SK-N-SH treated with all-trans-retinoic acid at 6 μM for 48 hours (cell line): ENCODE measurements at regions not wholly inside any gene's neighbourhood (a gene's known extent, or its start where the extent isn't known, plus 50 kb on each side); places are given as distances from the start of the nearest gene placed in this dataset.

Source experiments
- ARNTL ChIP-seq: fragments of 450-650 bp; formaldehyde crosslinking; IDR thresholded peaks from 2 replicates; pipeline ENCODE4 v1.5.0; 2020; ENCODE audit warnings: low read depth, mild to moderate bottlenecking, moderate library complexity, borderline replicate concordance
- CREB5 ChIP-seq: fragments of 250-450 bp; sonication (Bioruptor Pico); IDR thresholded peaks from 2 replicates; pipeline ENCODE4 v1.5.1; 2020; ENCODE audit warnings: low read depth, mild to moderate bottlenecking, moderate library complexity
- GLIS3 ChIP-seq: fragments of 250-450 bp; sonication (Bioruptor Pico); IDR thresholded peaks from 2 replicates; pipeline ENCODE4 v1.5.0; 2020; ENCODE audit warnings: mild to moderate bottlenecking, moderate library complexity
- ISL1 ChIP-seq: fragments of 250-450 bp; sonication (Bioruptor Pico); IDR thresholded peaks from 2 replicates; pipeline ENCODE4 v2.1.2; 2022; ENCODE audit warnings: mild to moderate bottlenecking, moderate library complexity
- PPARA ChIP-seq: fragments of 250-450 bp; sonication (Bioruptor Pico); IDR thresholded peaks from 2 replicates; pipeline ENCODE4 v1.5.0; 2020; ENCODE audit warnings: mild to moderate bottlenecking, borderline replicate concordance
- SNAI2 ChIP-seq: fragments of 250-450 bp; sonication (Bioruptor Pico); IDR thresholded peaks from 2 replicates; pipeline ENCODE4 v1.5.0; 2020; ENCODE audit warnings: mild to moderate bottlenecking, moderate library complexity
- TOX ChIP-seq: fragments of 250-450 bp; sonication (Bioruptor Pico); IDR thresholded peaks from 2 replicates; pipeline ENCODE4 v1.8.0; 2021; ENCODE audit warnings: mild to moderate bottlenecking, moderate library complexity, borderline replicate concordance
- ZC3H10 ChIP-seq: fragments of 250-450 bp; sonication (Bioruptor Pico); IDR thresholded peaks from 2 replicates; pipeline ENCODE4 v1.5.1; 2021; ENCODE audit warnings: mild to moderate bottlenecking, moderate library complexity
- ZFP3 ChIP-seq: fragments of 250-450 bp; sonication (Bioruptor Pico); IDR thresholded peaks from 2 replicates; pipeline ENCODE4 v1.5.0; 2020; ENCODE audit warnings: mild to moderate bottlenecking, moderate library complexity
- ZFP30 ChIP-seq: fragments of 450-650 bp; formaldehyde crosslinking; IDR thresholded peaks from 2 replicates; pipeline ENCODE4 v1.5.0; 2022; ENCODE audit warnings: mild to moderate bottlenecking, moderate library complexity
- ZNF70 ChIP-seq: fragments of 450-650 bp; formaldehyde crosslinking; IDR thresholded peaks from 2 replicates; pipeline ENCODE4 v1.5.0; 2020; ENCODE audit warnings: mild to moderate bottlenecking, moderate library complexity
- ZNF8 ChIP-seq: fragments of 450-650 bp; formaldehyde crosslinking; IDR thresholded peaks from 2 replicates; pipeline ENCODE4 v1.5.0; 2020; ENCODE audit warnings: mild to moderate bottlenecking, moderate library complexity
- TF ChIP-seq, protein P1 (sequence below): fragments of 250-450 bp; sonication (Bioruptor Pico); IDR thresholded peaks from 2 replicates; pipeline ENCODE4 v1.5.0; 2020; ENCODE audit warnings: mild to moderate bottlenecking, moderate library complexity
- TF ChIP-seq, protein P2 (sequence below): fragments of 250-450 bp; sonication (Bioruptor Pico); IDR thresholded peaks from 2 replicates; pipeline ENCODE4 v1.8.0; 2021; ENCODE audit warnings: low read depth, mild to moderate bottlenecking, moderate library complexity, borderline replicate concordance

- TF ChIP-seq ARNTL (CRISPR knock-in tag) (no peak), ISL1 (no peak), TOX (CRISPR knock-in tag) (no peak), ZC3H10 (CRISPR knock-in tag) (no peak), GLIS3 (CRISPR knock-in tag) (no peak), ZFP30 (CRISPR knock-in tag) (no peak), SNAI2 (CRISPR knock-in tag) (no peak), ZNF70 (no peak), PPARA (CRISPR knock-in tag) (no peak), ZNF8 (CRISPR knock-in tag) (no peak), CREB5 (no peak), ZFP3 (CRISPR knock-in tag) (no peak)
- TF ChIP-seq, protein P1, sequence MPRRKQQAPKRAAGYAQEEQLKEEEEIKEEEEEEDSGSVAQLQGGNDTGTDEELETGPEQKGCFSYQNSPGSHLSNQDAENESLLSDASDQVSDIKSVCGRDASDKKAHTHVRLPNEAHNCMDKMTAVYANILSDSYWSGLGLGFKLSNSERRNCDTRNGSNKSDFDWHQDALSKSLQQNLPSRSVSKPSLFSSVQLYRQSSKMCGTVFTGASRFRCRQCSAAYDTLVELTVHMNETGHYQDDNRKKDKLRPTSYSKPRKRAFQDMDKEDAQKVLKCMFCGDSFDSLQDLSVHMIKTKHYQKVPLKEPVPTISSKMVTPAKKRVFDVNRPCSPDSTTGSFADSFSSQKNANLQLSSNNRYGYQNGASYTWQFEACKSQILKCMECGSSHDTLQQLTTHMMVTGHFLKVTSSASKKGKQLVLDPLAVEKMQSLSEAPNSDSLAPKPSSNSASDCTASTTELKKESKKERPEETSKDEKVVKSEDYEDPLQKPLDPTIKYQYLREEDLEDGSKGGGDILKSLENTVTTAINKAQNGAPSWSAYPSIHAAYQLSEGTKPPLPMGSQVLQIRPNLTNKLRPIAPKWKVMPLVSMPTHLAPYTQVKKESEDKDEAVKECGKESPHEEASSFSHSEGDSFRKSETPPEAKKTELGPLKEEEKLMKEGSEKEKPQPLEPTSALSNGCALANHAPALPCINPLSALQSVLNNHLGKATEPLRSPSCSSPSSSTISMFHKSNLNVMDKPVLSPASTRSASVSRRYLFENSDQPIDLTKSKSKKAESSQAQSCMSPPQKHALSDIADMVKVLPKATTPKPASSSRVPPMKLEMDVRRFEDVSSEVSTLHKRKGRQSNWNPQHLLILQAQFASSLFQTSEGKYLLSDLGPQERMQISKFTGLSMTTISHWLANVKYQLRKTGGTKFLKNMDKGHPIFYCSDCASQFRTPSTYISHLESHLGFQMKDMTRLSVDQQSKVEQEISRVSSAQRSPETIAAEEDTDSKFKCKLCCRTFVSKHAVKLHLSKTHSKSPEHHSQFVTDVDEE (CRISPR knock-in tag), result no peak
- TF ChIP-seq, protein P2, sequence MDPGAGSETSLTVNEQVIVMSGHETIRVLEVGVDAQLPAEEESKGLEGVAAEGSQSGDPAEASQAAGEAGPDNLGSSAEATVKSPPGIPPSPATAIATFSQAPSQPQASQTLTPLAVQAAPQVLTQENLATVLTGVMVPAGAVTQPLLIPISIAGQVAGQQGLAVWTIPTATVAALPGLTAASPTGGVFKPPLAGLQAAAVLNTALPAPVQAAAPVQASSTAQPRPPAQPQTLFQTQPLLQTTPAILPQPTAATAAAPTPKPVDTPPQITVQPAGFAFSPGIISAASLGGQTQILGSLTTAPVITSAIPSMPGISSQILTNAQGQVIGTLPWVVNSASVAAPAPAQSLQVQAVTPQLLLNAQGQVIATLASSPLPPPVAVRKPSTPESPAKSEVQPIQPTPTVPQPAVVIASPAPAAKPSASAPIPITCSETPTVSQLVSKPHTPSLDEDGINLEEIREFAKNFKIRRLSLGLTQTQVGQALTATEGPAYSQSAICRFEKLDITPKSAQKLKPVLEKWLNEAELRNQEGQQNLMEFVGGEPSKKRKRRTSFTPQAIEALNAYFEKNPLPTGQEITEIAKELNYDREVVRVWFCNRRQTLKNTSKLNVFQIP (CRISPR knock-in tag), result no peak
These were observed 68.4 kb downstream of the MED10 start for GRCh38 chr5:6309949-6310348.
